Panc1 (cell line): ENCODE measurements at regions not wholly inside any gene's neighbourhood (a gene's known extent, or its start where the extent isn't known, plus 50 kb on each side); places are given as distances from the start of the nearest gene placed in this dataset.

Experiments
- CTCF ChIP-seq: fragments of 450-650 bp; IDR thresholded peaks from 2 replicates; pipeline ENCODE4 v1.5.1; 2017; ENCODE audit warnings: mild to moderate bottlenecking
- POLR2AphosphoS5 ChIP-seq: IDR thresholded peaks from 2 replicates; pipeline ENCODE4 v1.6.1; 2012; ENCODE audit warnings: mild to moderate bottlenecking, low read depth, low read length, moderate library complexity
- SIN3A ChIP-seq: IDR thresholded peaks from 2 replicates; pipeline ENCODE4 v1.6.1; 2012; ENCODE audit warnings: low read depth, mild to moderate bottlenecking, low read length, moderate library complexity, borderline replicate concordance; ENCODE audit not compliant: insufficient read depth
- TCF7L2 ChIP-seq: IDR thresholded peaks from 2 replicates; pipeline ENCODE4 v1.6.1; 2011; ENCODE audit warnings: mild to moderate bottlenecking, low read depth, low read length, inconsistent platforms

GRCh38 chr1:99429754-99430153 lies 165.5 kb downstream of the PLPPR4 start:
- TF ChIP-seq CTCF (no peak), POLR2AphosphoS5 (no peak), SIN3A (no peak), TCF7L2 (no peak)
